Panc1 (cell line): ENCODE measurements at regions not wholly inside any gene's neighbourhood (a gene's known extent, or its start where the extent isn't known, plus 50 kb on each side); places are given as distances from the start of the nearest gene placed in this dataset.

ENCODE experiments used
- ATAC-seq: fragments of 200-7000 bp; cut with Tn5 transposase; 2 replicates; pipeline ENCODE4 v1.9.1; 2020; ENCODE audit warnings: mild to moderate bottlenecking, moderate library complexity
- BruUV-seq: library from RNA; stranded (reverse); fragments of 400-500 nt; replicated peaks from 2 replicates; lab custom pipeline; 2021; lab: Mats Ljungman, UMichigan
- CTCF ChIA-PET: fragments of 300-600 bp; sonication (Branson Sonifier 250); formaldehyde crosslinking; loops from one replicate; lab custom pipeline; 2022; ENCODE audit warnings: antibody characterized with exemption; lab: Charles Lee
- POLR2A ChIA-PET: fragments of 300-600 bp; sonication (Branson Sonifier 250); formaldehyde crosslinking; loops from one replicate; lab custom pipeline; 2022; ENCODE audit warnings: antibody characterized with exemption; lab: Charles Lee
- DNase-seq: peaks from one replicate; pipeline ENCODE4 v3.0.0-alpha.2; 2010; ENCODE audit warnings: low read depth, low spot score
- H3K27ac ChIP-seq: 2 replicates; pipeline ENCODE4 v1.5.1; 2011; ENCODE audit warnings: mild to moderate bottlenecking, low read length, inconsistent platforms
- H3K27me3 ChIP-seq: fragments of 200-500 bp; sonication (Bioruptor generic); 2 replicates; pipeline ENCODE4 v1.6.0; 2014; ENCODE audit warnings: low read length, inconsistent platforms; ENCODE audit not compliant: control insufficient read depth, insufficient read depth
- H3K36me3 ChIP-seq: fragments of 200-500 bp; sonication (Bioruptor generic); 2 replicates; pipeline ENCODE4 v1.5.1; 2014; ENCODE audit warnings: inconsistent platforms, mild to moderate bottlenecking, low read length, moderate library complexity; ENCODE audit not compliant: control insufficient read depth, insufficient read depth
- H3K4me1 ChIP-seq: 2 replicates; pipeline ENCODE4 v1.5.1; 2011; ENCODE audit warnings: inconsistent platforms, mild to moderate bottlenecking, low read length, moderate library complexity; ENCODE audit not compliant: control insufficient read depth, insufficient read depth
- H3K4me3 ChIP-seq, 2 experiments: 2 replicates each; pipeline ENCODE4 v1.5.1; 2011 to 2012; ENCODE audit warnings: low read depth in 2 of 2, low read length in 2 of 2, mild to moderate bottlenecking in 2 of 2, inconsistent platforms in 1 of 2, moderate library complexity in 1 of 2
- H3K9me3 ChIP-seq: fragments of 200-500 bp; sonication (Bioruptor generic); 2 replicates; pipeline ENCODE4 v1.5.1; 2014; ENCODE audit warnings: low read depth, mild to moderate bottlenecking, inconsistent platforms, low read length, moderate library complexity; ENCODE audit not compliant: control insufficient read depth, insufficient read depth
- POLR2AphosphoS5 ChIP-seq: IDR thresholded peaks from 2 replicates; pipeline ENCODE4 v1.6.1; 2012; ENCODE audit warnings: mild to moderate bottlenecking, low read depth, low read length, moderate library complexity
- REST ChIP-seq, 2 experiments: IDR thresholded peaks; 2 replicates each; pipeline ENCODE4 v1.6.1; 2011 to 2012; ENCODE audit warnings: low read depth in 2 of 2, control low read depth in 1 of 2, low read length in 1 of 2, mild to moderate bottlenecking in 1 of 2, moderate library complexity in 1 of 2; ENCODE audit not compliant: insufficient read depth in 1 of 2
- SIN3A ChIP-seq: IDR thresholded peaks from 2 replicates; pipeline ENCODE4 v1.6.1; 2012; ENCODE audit warnings: low read depth, mild to moderate bottlenecking, low read length, moderate library complexity, borderline replicate concordance; ENCODE audit not compliant: insufficient read depth
- TCF7L2 ChIP-seq: IDR thresholded peaks from 2 replicates; pipeline ENCODE4 v1.6.1; 2011; ENCODE audit warnings: mild to moderate bottlenecking, low read depth, low read length, inconsistent platforms
- in situ Hi-C: cut with HindIII; loops from 2 replicates; pipeline ENCODE4 v1.10.0; 2016; ENCODE audit warnings: low sequenced_read_pairs, low pct_unique_long_range_greater_than_20kb
- intact Hi-C: fragments of 100-400 bp; cut with micrococcal nuclease; formaldehyde crosslinking; loops from one replicate; pipeline ENCODE4 v1.10.0; 2022; ENCODE audit not compliant: unreplicated experiment
- TF ChIP-seq, protein P1 (sequence below): fragments of 450-650 bp; IDR thresholded peaks from 2 replicates; pipeline ENCODE4 v1.5.1; 2017; ENCODE audit warnings: mild to moderate bottlenecking

DNA sequence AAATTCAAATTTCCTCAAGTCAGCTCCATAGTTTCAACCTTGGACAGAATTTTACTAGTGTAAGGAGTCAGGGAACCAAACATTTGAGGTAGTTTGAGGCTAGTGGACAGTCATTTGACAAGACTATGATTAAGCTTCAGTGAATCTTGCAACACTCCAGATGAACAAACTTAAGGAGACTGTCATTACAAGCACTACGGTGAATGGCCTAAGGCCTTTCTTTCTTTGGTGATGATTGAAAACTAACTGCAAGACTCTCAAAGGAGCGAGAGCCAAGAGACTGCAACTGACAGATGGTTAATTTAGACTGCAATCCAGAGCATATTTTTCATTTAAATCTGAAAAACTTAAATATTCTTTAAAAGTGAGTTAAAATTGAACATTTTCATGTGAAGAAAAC is 272.3 kb upstream of the NECTIN3 start:
- DNase-seq (no peak), ATAC-seq (no peak)
- H3K4me3 ChIP-seq = no peak overlapping the region
- in situ Hi-C loops = no loop called here
- no TSS peak for BruUV-seq
- no peak for TF ChIP-seq POLR2AphosphoS5
- TF ChIP-seq SIN3A = no peak
- TF ChIP-seq, protein P1, sequence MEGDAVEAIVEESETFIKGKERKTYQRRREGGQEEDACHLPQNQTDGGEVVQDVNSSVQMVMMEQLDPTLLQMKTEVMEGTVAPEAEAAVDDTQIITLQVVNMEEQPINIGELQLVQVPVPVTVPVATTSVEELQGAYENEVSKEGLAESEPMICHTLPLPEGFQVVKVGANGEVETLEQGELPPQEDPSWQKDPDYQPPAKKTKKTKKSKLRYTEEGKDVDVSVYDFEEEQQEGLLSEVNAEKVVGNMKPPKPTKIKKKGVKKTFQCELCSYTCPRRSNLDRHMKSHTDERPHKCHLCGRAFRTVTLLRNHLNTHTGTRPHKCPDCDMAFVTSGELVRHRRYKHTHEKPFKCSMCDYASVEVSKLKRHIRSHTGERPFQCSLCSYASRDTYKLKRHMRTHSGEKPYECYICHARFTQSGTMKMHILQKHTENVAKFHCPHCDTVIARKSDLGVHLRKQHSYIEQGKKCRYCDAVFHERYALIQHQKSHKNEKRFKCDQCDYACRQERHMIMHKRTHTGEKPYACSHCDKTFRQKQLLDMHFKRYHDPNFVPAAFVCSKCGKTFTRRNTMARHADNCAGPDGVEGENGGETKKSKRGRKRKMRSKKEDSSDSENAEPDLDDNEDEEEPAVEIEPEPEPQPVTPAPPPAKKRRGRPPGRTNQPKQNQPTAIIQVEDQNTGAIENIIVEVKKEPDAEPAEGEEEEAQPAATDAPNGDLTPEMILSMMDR = no peak
- TF ChIP-seq TCF7L2 = no peak
- no peak for TF ChIP-seq REST (IDR thresholded peaks at IDR 0.05; ENCODE audit: insufficient read depth in 1 of 2, low read depth in 2 of 2, low read length in 1 of 2)
- no peak overlapping the region for H3K27ac ChIP-seq
- H3K4me1 ChIP-seq = no peaks in the 10 kb centered on the region
- no peaks in the 10 kb centered on the region for H3K36me3 ChIP-seq
- no peaks in the 10 kb centered on the region for H3K9me3 ChIP-seq
- no peaks in the 10 kb centered on the region for H3K27me3 ChIP-seq
- intact Hi-C loops = no loop called here
- POLR2A ChIA-PET = no interaction called here
- CTCF ChIA-PET = no interaction called here

- ATAC-seq = no peak
- no peak overlapping the region for H3K27ac ChIP-seq
- H3K27me3 ChIP-seq = no peaks in the 10 kb centered on the region
- no peaks in the 10 kb centered on the region for H3K36me3 ChIP-seq
- CTCF ChIA-PET = no interaction called here
- no TSS peak for BruUV-seq
- POLR2A ChIA-PET = no interaction called here
- 0 out of 2 replicates have a peak, but pooled peaks cover 3% of the 10 kb centered on the region for H3K9me3 ChIP-seq
- in situ Hi-C loops = no loop called here
- no peak overlapping the region for H3K4me3 ChIP-seq
- no peak for DNase-seq
- TF ChIP-seq REST (IDR thresholded peaks at IDR 0.05; ENCODE audit: insufficient read depth in 1 of 2, low read depth in 2 of 2, low read length in 1 of 2) = no peak
- TF ChIP-seq, protein P1 = no peak
- TF ChIP-seq SIN3A = no peak
- TF ChIP-seq POLR2AphosphoS5 = no peak
- no peak for TF ChIP-seq TCF7L2
- no peaks in the 10 kb centered on the region for H3K4me1 ChIP-seq
- intact Hi-C loops = no loop called here
These were observed 266.8 kb upstream of the NECTIN3 start for GRCh38 chr3:110804856-110805255.
